Endothelial cell of umbilical vein (primary cell): ENCODE measurements at regions not wholly inside any gene's neighbourhood (a gene's known extent, or its start where the extent isn't known, plus 50 kb on each side); places are given as distances from the start of the nearest gene placed in this dataset.

Experiments
- BruUV-seq: library from RNA; stranded (reverse); fragments of 400-500 nt; replicated peaks from 2 replicates; lab custom pipeline; 2021; lab: Mats Ljungman, UMichigan
- CTCF ChIA-PET: fragments of 300-600, 350-600 bp; sonication (Branson Sonifier 250); formaldehyde crosslinking; loops from one replicate; lab custom pipeline; 2021; ENCODE audit warnings: antibody characterized with exemption, inconsistent platforms; lab: Charles Lee
- POLR2A ChIA-PET: fragments of 300-600, 350-600 bp; sonication (Branson Sonifier 250); formaldehyde crosslinking; loops from one replicate; lab custom pipeline; 2021; ENCODE audit warnings: antibody characterized with exemption, inconsistent platforms; lab: Charles Lee
- DNase-seq: peaks from one replicate; pipeline ENCODE4 v3.0.0-alpha.2; 2011; ENCODE audit warnings: low read depth, low spot score
- FAIRE-seq: peaks from 2 replicates; lab custom pipeline; 2011; peaks lifted over from hg19 to GRCh38; lab: Jason Lieb, UNC
- H2AFZ ChIP-seq: 2 replicates; pipeline ENCODE4 v1.6.0; 2012; ENCODE audit warnings: low read depth, low read length, control low read depth, inconsistent platforms
- H3K27ac ChIP-seq: 2 replicates; pipeline ENCODE4 v1.5.1; 2011; ENCODE audit warnings: low read depth, mild to moderate bottlenecking, control low read depth, low read length, moderate library complexity; ENCODE audit not compliant: insufficient read depth
- H3K27me3 ChIP-seq, 2 experiments: 2 replicates each; pipeline versions ENCODE4 v1.6.0 to v1.6.1; 2011; ENCODE audit warnings: low read length in 2 of 2, mixed read lengths in 1 of 2; ENCODE audit not compliant: control insufficient read depth in 2 of 2, insufficient read depth in 2 of 2
- H3K36me3 ChIP-seq, 2 experiments: 2 replicates in 1 of 2; 3 replicates in 1 of 2; pipeline ENCODE4 v1.5.1; 2011; ENCODE audit warnings: low read length in 2 of 2, mild to moderate bottlenecking in 1 of 2, moderate library complexity in 1 of 2; ENCODE audit not compliant: control insufficient read depth in 2 of 2, insufficient read depth in 2 of 2; ENCODE audit errors: extremely low read depth in 1 of 2
- H3K4me1 ChIP-seq: 3 replicates; pipeline ENCODE4 v1.5.1; 2011; ENCODE audit warnings: mild to moderate bottlenecking, low read length; ENCODE audit not compliant: control insufficient read depth, insufficient read depth; ENCODE audit errors: extremely low read depth
- H3K4me2 ChIP-seq: 2 replicates; pipeline ENCODE4 v1.6.1; 2011; ENCODE audit warnings: low read length, control low read depth, mixed read lengths; ENCODE audit not compliant: insufficient read depth
- H3K4me3 ChIP-seq, 3 experiments: fragments of 200-600 bp in 1 of 3; sonication (generic), shearing (Covaris generic) in 1 of 3; replicated peaks in 1 of 3; 2 replicates each; pipeline ENCODE4 v1.5.1; 2011 to 2016; ENCODE audit warnings: control low read depth in 3 of 3, low read length in 3 of 3, mild to moderate bottlenecking in 2 of 3, inconsistent platforms in 1 of 3, low read depth in 1 of 3, moderate library complexity in 1 of 3; ENCODE audit not compliant: insufficient read depth in 1 of 3
- H3K79me2 ChIP-seq: 2 replicates; pipeline ENCODE4 v1.6.0; 2012; ENCODE audit warnings: low read length, inconsistent platforms; ENCODE audit not compliant: control insufficient read depth, insufficient read depth
- H3K9ac ChIP-seq: replicated peaks from 2 replicates; pipeline ENCODE3; 2011; ENCODE audit warnings: low read length, control low read depth; ENCODE audit not compliant: insufficient read depth; ENCODE audit errors: extremely low read depth
- H3K9me1 ChIP-seq: replicated peaks from 3 replicates; pipeline ENCODE4 v1.6.0; 2011; ENCODE audit warnings: mild to moderate bottlenecking, low read length; ENCODE audit not compliant: control insufficient read depth, insufficient read depth; ENCODE audit errors: extremely low read depth
- H3K9me3 ChIP-seq: replicated peaks from 2 replicates; pipeline ENCODE4 v1.5.1; 2012; ENCODE audit warnings: low read length, inconsistent platforms; ENCODE audit not compliant: control insufficient read depth, insufficient read depth
- H4K20me1 ChIP-seq: replicated peaks from 2 replicates; pipeline ENCODE3; 2011; ENCODE audit warnings: mild to moderate bottlenecking, low read length; ENCODE audit not compliant: control insufficient read depth, insufficient read depth; ENCODE audit errors: extremely low read depth
- FOS ChIP-seq: IDR thresholded peaks from 2 replicates; pipeline ENCODE4 v1.6.1; 2011; ENCODE audit warnings: mild to moderate bottlenecking, low read length, moderate library complexity, borderline replicate concordance; ENCODE audit not compliant: insufficient read depth
- JUN ChIP-seq: IDR thresholded peaks from 2 replicates; pipeline ENCODE4 v1.6.1; 2011; ENCODE audit warnings: borderline replicate concordance, low read depth; ENCODE audit not compliant: insufficient read length, insufficient read depth
- MYC ChIP-seq: IDR thresholded peaks from one replicate; pipeline ENCODE4 v1.6.1; 2011; ENCODE audit warnings: mild to moderate bottlenecking, low read depth, low read length
- POLR2AphosphoS5 ChIP-seq: IDR thresholded peaks from 2 replicates; pipeline ENCODE4 v1.6.1; 2012; ENCODE audit warnings: low read depth, mild to moderate bottlenecking, control low read depth, low read length, moderate library complexity; ENCODE audit not compliant: insufficient read depth
- dilution Hi-C: fragments of 300-500 bp; cut with MboI; formaldehyde crosslinking; loops from one replicate; pipeline ENCODE4 v1.15.0; 2019; ENCODE audit warnings: low sequenced_read_pairs; ENCODE audit not compliant: extremely low pct_ligation_motif_present
- intact Hi-C: fragments of 100-400 bp; cut with micrococcal nuclease; formaldehyde crosslinking; loops from one replicate; pipeline ENCODE4 v1.10.0; 2022
- TF ChIP-seq, protein P1 (sequence below), 2 donors: IDR thresholded peaks; 1 replicate in 1 of 2; 2 replicates in 1 of 2; pipeline ENCODE4 v1.5.1; 2011; ENCODE audit warnings: low read length in 2 of 2, mild to moderate bottlenecking in 2 of 2, moderate library complexity in 2 of 2, control low read depth in 1 of 2, inconsistent platforms in 1 of 2, low read depth in 1 of 2; ENCODE audit not compliant: insufficient read depth in 1 of 2; ENCODE audit errors: extremely low read depth in 1 of 2
- TF ChIP-seq, protein P2 (sequence below): IDR thresholded peaks from 2 replicates; pipeline ENCODE4 v1.6.1; 2011; ENCODE audit not compliant: insufficient read depth, insufficient read length

DNA sequence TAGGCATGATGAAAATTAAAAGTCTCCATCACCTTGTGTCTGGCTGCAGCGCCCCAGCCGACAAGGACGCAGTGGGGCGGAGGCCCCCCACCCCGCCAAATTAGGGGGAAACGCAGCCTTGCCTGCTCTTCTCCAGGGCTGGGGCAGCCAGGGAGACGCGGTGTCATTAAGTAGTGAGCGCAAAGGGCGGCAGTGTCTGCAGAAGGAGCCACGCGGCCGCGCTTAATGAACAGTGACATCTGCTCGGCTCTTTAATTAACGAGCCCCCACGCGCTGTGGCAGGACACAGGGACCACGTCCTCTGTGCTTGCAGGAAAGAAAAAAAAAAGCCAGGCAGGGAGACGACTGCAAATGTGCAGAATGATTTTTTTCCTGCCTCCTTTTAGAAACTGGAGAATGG, 93.4 kb upstream of the NCOR2 start:
- BruUV-seq: no TSS peak
- H3K27me3 ChIP-seq: no peaks in the 10 kb centered on the region
- peaks cover 21% of the 10 kb centered on the region for H3K4me1 ChIP-seq
- CTCF ChIA-PET: interaction anchor here (1.0 kb wide), 1 partner anchor 10 kb away, joined by 3 read pairs; no protein-coding TSS in a partner anchor
- H3K9ac ChIP-seq: no peak overlapping the region
- DNase-seq (no peak), FAIRE-seq (no peak)
- POLR2A ChIA-PET: no interaction called here
- H3K79me2 ChIP-seq: no peaks in the 10 kb centered on the region
- H3K4me2 ChIP-seq: no peak overlapping the region
- dilution Hi-C loops: no loop called here
- TF ChIP-seq JUN (no peak), FOS (no peak), MYC (no peak), POLR2AphosphoS5 (no peak)
- TF ChIP-seq, protein P1, sequence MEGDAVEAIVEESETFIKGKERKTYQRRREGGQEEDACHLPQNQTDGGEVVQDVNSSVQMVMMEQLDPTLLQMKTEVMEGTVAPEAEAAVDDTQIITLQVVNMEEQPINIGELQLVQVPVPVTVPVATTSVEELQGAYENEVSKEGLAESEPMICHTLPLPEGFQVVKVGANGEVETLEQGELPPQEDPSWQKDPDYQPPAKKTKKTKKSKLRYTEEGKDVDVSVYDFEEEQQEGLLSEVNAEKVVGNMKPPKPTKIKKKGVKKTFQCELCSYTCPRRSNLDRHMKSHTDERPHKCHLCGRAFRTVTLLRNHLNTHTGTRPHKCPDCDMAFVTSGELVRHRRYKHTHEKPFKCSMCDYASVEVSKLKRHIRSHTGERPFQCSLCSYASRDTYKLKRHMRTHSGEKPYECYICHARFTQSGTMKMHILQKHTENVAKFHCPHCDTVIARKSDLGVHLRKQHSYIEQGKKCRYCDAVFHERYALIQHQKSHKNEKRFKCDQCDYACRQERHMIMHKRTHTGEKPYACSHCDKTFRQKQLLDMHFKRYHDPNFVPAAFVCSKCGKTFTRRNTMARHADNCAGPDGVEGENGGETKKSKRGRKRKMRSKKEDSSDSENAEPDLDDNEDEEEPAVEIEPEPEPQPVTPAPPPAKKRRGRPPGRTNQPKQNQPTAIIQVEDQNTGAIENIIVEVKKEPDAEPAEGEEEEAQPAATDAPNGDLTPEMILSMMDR (IDR thresholded peaks at IDR 0.05; ENCODE audit: extremely low read depth in 1 of 2, insufficient read depth in 1 of 2, low read depth in 1 of 2, low read length in 2 of 2): no peak
- TF ChIP-seq, protein P2, sequence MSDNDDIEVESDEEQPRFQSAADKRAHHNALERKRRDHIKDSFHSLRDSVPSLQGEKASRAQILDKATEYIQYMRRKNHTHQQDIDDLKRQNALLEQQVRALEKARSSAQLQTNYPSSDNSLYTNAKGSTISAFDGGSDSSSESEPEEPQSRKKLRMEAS: no peak
- H4K20me1 ChIP-seq: no peaks in the 10 kb centered on the region
- intact Hi-C loops: no loop called here
- no peak overlapping the region for H2AFZ ChIP-seq
- no peaks in the 10 kb centered on the region for H3K9me1 ChIP-seq
- H3K27ac ChIP-seq: no peak overlapping the region
- no peaks in the 10 kb centered on the region for H3K36me3 ChIP-seq
- H3K9me3 ChIP-seq: no peaks in the 10 kb centered on the region
- no peak overlapping the region for H3K4me3 ChIP-seq
